Upper lobe of left lung (tissue), 4 donors: ENCODE measurements at regions not wholly inside any gene's neighbourhood (a gene's known extent, or its start where the extent isn't known, plus 50 kb on each side); places are given as distances from the start of the nearest gene placed in this dataset.

Experiments used
- POLR2A ChIP-seq, 4 donors: fragments of 450-650 bp; IDR thresholded peaks; one replicate each; pipeline ENCODE4 v1.5.1; 2016 to 2017; ENCODE audit warnings: antibody characterized with exemption in 4 of 4, mild to moderate bottlenecking in 2 of 4
- POLR2AphosphoS5 ChIP-seq, 2 donors: sonication (generic); formaldehyde crosslinking; IDR thresholded peaks; one replicate each; pipeline ENCODE4 v1.5.1; 2017; ENCODE audit warnings: antibody characterized with exemption in 2 of 2
- TF ChIP-seq, protein P1 (sequence below), 6 experiments: fragments of 450-650 bp in 4 of 6; fragments of 200-600 bp in 2 of 6; sonication (generic) in 2 of 6; IDR thresholded peaks; one replicate each; pipeline ENCODE4 v1.5.1; 2016 to 2019; ENCODE audit warnings: antibody characterized with exemption in 6 of 6

DNA sequence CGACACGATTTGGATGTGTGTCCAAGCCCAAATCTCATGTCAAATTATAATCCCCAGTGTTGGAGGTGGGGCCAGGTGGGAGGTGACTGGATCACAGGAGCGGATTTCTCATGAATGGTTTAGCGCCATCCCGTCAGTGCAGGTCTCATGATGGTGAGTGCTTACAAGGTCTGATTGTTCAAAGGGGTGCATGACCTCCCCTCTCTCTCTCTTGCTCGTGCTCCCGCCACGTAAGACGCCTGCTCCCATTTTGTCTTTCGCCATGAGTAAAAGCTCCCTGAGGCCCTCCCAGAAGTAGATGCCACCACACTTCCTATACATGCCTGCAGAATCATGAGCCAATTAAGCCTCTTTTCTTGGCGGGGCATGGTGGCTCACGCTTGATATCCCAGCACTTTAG is 71.5 kb upstream of the NANOS1 start:
- TF ChIP-seq POLR2A (IDR thresholded peaks at IDR 0.05) (no peak), POLR2AphosphoS5 (IDR thresholded peaks at IDR 0.05) (no peak)
- TF ChIP-seq, protein P1, sequence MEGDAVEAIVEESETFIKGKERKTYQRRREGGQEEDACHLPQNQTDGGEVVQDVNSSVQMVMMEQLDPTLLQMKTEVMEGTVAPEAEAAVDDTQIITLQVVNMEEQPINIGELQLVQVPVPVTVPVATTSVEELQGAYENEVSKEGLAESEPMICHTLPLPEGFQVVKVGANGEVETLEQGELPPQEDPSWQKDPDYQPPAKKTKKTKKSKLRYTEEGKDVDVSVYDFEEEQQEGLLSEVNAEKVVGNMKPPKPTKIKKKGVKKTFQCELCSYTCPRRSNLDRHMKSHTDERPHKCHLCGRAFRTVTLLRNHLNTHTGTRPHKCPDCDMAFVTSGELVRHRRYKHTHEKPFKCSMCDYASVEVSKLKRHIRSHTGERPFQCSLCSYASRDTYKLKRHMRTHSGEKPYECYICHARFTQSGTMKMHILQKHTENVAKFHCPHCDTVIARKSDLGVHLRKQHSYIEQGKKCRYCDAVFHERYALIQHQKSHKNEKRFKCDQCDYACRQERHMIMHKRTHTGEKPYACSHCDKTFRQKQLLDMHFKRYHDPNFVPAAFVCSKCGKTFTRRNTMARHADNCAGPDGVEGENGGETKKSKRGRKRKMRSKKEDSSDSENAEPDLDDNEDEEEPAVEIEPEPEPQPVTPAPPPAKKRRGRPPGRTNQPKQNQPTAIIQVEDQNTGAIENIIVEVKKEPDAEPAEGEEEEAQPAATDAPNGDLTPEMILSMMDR (IDR thresholded peaks at IDR 0.05) = no peak
